ENCODE measurements at regions not wholly inside any gene's neighbourhood (a gene's known extent, or its start where the extent isn't known, plus 50 kb on each side); places are given as distances from the start of the nearest gene placed in this dataset.
A peak's percentile ranks its signal among the peaks of the same experiment; 100 is the strongest.

DNA sequence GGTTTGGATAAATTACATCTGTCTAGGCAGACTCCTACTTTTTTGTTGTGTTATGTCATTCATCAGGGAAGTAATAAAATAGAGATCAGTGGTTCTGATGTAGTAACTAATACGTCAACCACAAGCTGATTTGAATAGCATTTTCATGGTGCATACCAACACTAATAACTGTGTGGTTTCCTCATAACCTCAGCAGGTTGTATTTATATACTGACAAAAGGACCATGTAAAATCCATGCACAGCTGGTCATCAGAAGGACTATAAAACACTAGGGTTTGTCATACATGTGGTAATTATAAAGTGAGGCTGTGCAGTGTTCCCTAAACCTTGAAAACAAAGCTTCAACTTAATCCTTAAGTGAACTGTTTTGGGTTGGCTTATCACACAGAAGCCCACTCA is 216.8 kb upstream of the RBMS3 start:
- Histone ChIP-seq H3K27me3 (ENCODE audit: control insufficient read depth, insufficient read depth, low read length) (no peaks in the 10 kb centered on the region), H3K36me3 (ENCODE audit: insufficient read depth, low read length) (no peaks in the 10 kb centered on the region), H3K9me3 (replicated peaks; ENCODE audit: low read length) (no peaks in the 10 kb centered on the region), H3K9ac (ENCODE audit: low read depth, low read length) (no peak overlapping the region), H3K4me2 (ENCODE audit: low read length) (no peak overlapping the region), H3K4me3 (ENCODE audit: low read length) (no peak overlapping the region), H3K4me1 (ENCODE audit: control insufficient read depth, insufficient read depth, low read length) (peaks cover 21% of the 10 kb centered on the region)

DNA sequence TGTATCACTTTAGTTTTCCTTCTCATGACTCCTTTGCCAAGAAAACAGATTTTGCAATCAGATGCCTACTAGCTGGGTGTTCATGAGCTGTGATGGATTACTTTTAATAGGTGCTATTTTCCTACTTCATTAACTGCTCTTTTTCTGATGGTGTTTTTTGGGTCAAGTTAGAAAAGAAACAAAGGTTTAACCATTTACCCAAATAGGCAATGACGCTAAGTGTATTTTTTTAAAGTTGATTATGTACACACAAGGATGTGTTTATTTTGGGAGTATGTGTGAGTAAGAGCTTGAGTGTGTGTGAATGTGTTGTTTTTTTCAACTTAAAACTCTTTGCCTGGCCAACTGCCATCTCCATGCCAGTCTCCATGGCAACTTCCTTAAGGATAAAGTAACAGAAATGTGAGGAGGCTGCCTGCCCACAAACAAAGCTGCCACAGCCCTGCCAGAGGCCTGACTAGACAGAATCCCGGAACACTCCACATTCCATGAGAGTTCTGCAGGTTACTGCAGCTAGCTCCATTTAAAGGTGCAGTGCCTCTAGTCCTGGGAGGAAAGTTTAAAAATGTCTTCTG is 215.6 kb upstream of the RBMS3 start:
- no peaks in the 10 kb centered on the region for H3K36me3 ChIP-seq (ENCODE audit: insufficient read depth, low read length)
- peak overlapping the region; percentile 31 for H3K4me2 ChIP-seq (ENCODE audit: low read length)
- peaks cover 21% of the 10 kb centered on the region for H3K4me1 ChIP-seq (ENCODE audit: control insufficient read depth, insufficient read depth, low read length)
- no peaks in the 10 kb centered on the region for H3K27me3 ChIP-seq (ENCODE audit: control insufficient read depth, insufficient read depth, low read length)
- peak overlapping the region; percentile 7 for H3K9ac ChIP-seq (ENCODE audit: low read depth, low read length)
- no peaks in the 10 kb centered on the region for H3K9me3 ChIP-seq (replicated peaks; ENCODE audit: low read length)
- H3K4me3 ChIP-seq (ENCODE audit: low read length): no peak overlapping the region

- Histone ChIP-seq H3K9ac (ENCODE audit: low read depth, low read length) (no peak overlapping the region), H3K9me3 (replicated peaks; ENCODE audit: low read length) (no peaks in the 10 kb centered on the region), H3K27me3 (ENCODE audit: control insufficient read depth, insufficient read depth, low read length) (no peaks in the 10 kb centered on the region), H3K4me1 (ENCODE audit: control insufficient read depth, insufficient read depth, low read length) (peaks cover 21% of the 10 kb centered on the region), H3K4me3 (ENCODE audit: low read length) (no peak overlapping the region), H3K36me3 (ENCODE audit: insufficient read depth, low read length) (no peaks in the 10 kb centered on the region), H3K4me2 (ENCODE audit: low read length) (no peak overlapping the region)
Measured at GRCh38 chr3:29067007-29067406, 213.9 kb upstream of the RBMS3 start.

- Histone ChIP-seq H3K9ac (ENCODE audit: low read depth, low read length) (no peak overlapping the region), H3K27me3 (ENCODE audit: control insufficient read depth, insufficient read depth, low read length) (no peaks in the 10 kb centered on the region)
Measured at GRCh38 chr3:29070959-29071634, 209.8 kb upstream of the RBMS3 start.

DNA sequence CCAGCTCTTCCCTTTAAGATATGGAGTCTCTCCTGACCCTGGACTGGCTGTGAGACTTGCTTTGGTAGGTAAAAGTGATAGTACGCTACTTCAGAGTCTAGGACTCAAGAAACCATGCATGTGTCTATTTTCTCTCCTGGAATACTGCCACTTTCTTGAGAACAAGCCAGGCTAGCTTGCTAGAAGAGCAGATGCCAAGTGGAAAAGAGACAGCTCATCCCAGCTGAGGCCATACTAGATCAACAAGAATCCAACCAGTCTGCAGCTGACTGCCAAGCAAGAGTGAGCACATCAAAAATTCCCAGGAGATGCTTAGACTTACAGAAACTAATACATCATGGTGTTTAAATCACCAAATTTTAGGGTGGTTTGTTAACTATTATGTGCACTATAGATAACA is 208.3 kb upstream of the RBMS3 start:
- no peaks in the 10 kb centered on the region for H3K4me1 ChIP-seq (ENCODE audit: control insufficient read depth, insufficient read depth, low read length)
- H3K4me2 ChIP-seq (ENCODE audit: low read length): no peak overlapping the region
- no peaks in the 10 kb centered on the region for H3K27me3 ChIP-seq (ENCODE audit: control insufficient read depth, insufficient read depth, low read length)
- no peak overlapping the region for H3K4me3 ChIP-seq (ENCODE audit: low read length)
- no peaks in the 10 kb centered on the region for H3K9me3 ChIP-seq (replicated peaks; ENCODE audit: low read length)
- H3K36me3 ChIP-seq (ENCODE audit: insufficient read depth, low read length): no peaks in the 10 kb centered on the region
- no peak overlapping the region for H3K9ac ChIP-seq (ENCODE audit: low read depth, low read length)

More at GRCh38 chr3:29070959-29071634, 209.8 kb upstream of the RBMS3 start:
- no peak overlapping the region for H3K4me3 ChIP-seq (ENCODE audit: low read length)
- no peaks in the 10 kb centered on the region for H3K36me3 ChIP-seq (ENCODE audit: insufficient read depth, low read length)
- H3K4me2 ChIP-seq (ENCODE audit: low read length): no peak overlapping the region
- no peaks in the 10 kb centered on the region for H3K9me3 ChIP-seq (replicated peaks; ENCODE audit: low read length)
- H3K4me1 ChIP-seq (ENCODE audit: control insufficient read depth, insufficient read depth, low read length): peaks cover 7% of the 10 kb centered on the region

DNA sequence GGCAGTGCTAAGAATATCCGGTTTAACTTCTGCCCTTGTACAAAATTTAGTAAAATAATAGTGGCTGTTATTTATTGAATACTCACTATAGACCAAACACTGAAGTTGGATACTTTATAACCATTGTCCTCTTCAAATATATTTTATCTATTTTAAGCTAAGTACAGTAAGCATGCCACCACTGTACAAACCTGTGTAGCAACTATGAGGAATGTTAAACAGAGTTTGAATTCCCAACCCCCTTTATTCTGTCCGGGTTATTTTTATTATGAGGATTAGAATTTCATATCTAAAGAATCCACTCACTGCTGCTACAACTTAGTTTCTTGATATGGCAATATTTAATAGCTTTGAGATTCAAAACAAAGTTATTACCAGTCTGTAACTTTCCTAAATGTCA is 203.5 kb upstream of the RBMS3 start:
- Histone ChIP-seq H3K4me2 (ENCODE audit: low read length) (no peak overlapping the region), H3K9ac (ENCODE audit: low read depth, low read length) (no peak overlapping the region), H3K9me3 (replicated peaks; ENCODE audit: low read length) (no peaks in the 10 kb centered on the region), H3K36me3 (ENCODE audit: insufficient read depth, low read length) (no peaks in the 10 kb centered on the region), H3K4me1 (ENCODE audit: control insufficient read depth, insufficient read depth, low read length) (no peaks in the 10 kb centered on the region), H3K4me3 (ENCODE audit: low read length) (no peak overlapping the region), H3K27me3 (ENCODE audit: control insufficient read depth, insufficient read depth, low read length) (no peaks in the 10 kb centered on the region)

DNA sequence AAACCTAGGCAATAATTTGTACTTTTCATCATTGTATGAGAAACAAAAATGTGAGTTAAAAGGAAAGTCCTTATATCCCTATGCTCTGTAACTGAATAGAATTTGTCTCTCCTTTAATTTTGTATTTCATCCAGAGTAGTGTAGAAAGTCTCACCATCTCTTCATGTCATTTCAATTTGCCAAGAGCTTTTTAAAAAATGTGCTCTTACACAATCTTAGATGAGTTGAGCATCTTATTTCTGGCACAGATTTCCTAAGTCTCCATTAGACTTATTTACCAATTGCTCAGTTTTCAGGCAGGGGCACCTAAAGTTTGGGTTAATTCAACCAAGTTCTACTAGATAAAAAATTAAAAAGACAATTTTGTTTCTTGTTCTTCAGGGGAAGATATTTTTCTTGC is 201.5 kb upstream of the RBMS3 start:
- H3K9me3 ChIP-seq (replicated peaks; ENCODE audit: low read length): no peaks in the 10 kb centered on the region

GRCh38 chr3:29080967-29081366 is 199.9 kb upstream of the RBMS3 start:
- Histone ChIP-seq H3K36me3 (ENCODE audit: insufficient read depth, low read length) (no peaks in the 10 kb centered on the region), H3K9me3 (replicated peaks; ENCODE audit: low read length) (no peaks in the 10 kb centered on the region), H3K4me1 (ENCODE audit: control insufficient read depth, insufficient read depth, low read length) (no peaks in the 10 kb centered on the region), H3K4me3 (ENCODE audit: low read length) (no peak overlapping the region), H3K27me3 (ENCODE audit: control insufficient read depth, insufficient read depth, low read length) (no peaks in the 10 kb centered on the region), H3K4me2 (ENCODE audit: low read length) (no peak overlapping the region), H3K9ac (ENCODE audit: low read depth, low read length) (no peak overlapping the region)

More for the DNA sequence above, 201.5 kb upstream of the RBMS3 start:
- H3K4me3 ChIP-seq (ENCODE audit: low read length): no peak overlapping the region
- no peak overlapping the region for H3K4me2 ChIP-seq (ENCODE audit: low read length)
- no peaks in the 10 kb centered on the region for H3K27me3 ChIP-seq (ENCODE audit: control insufficient read depth, insufficient read depth, low read length)
- no peak overlapping the region for H3K9ac ChIP-seq (ENCODE audit: low read depth, low read length)
- H3K36me3 ChIP-seq (ENCODE audit: insufficient read depth, low read length): no peaks in the 10 kb centered on the region
- no peaks in the 10 kb centered on the region for H3K4me1 ChIP-seq (ENCODE audit: control insufficient read depth, insufficient read depth, low read length)

GRCh38 chr3:29083081-29083480 is 197.8 kb upstream of the RBMS3 start:
- H3K9me3 ChIP-seq (replicated peaks; ENCODE audit: low read length): no peaks in the 10 kb centered on the region
- no peak overlapping the region for H3K4me2 ChIP-seq (ENCODE audit: low read length)
- H3K27me3 ChIP-seq (ENCODE audit: control insufficient read depth, insufficient read depth, low read length): no peaks in the 10 kb centered on the region
- no peaks in the 10 kb centered on the region for H3K4me1 ChIP-seq (ENCODE audit: control insufficient read depth, insufficient read depth, low read length)
- H3K9ac ChIP-seq (ENCODE audit: low read depth, low read length): no peak overlapping the region
- no peak overlapping the region for H3K4me3 ChIP-seq (ENCODE audit: low read length)
- no peaks in the 10 kb centered on the region for H3K36me3 ChIP-seq (ENCODE audit: insufficient read depth, low read length)

DNA sequence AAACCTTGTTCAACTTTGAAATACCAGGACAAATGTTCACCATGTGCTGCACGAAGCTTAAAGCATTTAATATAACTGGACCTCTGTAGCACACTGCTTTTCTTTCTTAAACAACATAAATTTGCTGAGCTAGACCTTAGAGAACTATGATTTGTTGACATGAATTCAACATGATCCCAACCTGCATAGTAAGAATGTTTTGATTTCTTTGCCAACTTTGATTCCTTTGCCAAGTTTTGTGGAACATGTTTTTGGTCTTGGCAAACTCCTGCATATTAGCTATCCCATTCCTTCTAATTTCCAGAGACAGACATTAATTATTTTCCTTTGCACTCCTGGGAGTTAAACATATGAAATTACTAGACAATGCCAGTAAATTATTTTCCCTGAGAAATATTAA is 197.2 kb upstream of the RBMS3 start:
- H3K4me3 ChIP-seq (ENCODE audit: low read length): no peak overlapping the region
- H3K4me2 ChIP-seq (ENCODE audit: low read length): no peak overlapping the region
- H3K9me3 ChIP-seq (replicated peaks; ENCODE audit: low read length): no peaks in the 10 kb centered on the region
- H3K27me3 ChIP-seq (ENCODE audit: control insufficient read depth, insufficient read depth, low read length): no peaks in the 10 kb centered on the region
- no peak overlapping the region for H3K9ac ChIP-seq (ENCODE audit: low read depth, low read length)
- H3K4me1 ChIP-seq (ENCODE audit: control insufficient read depth, insufficient read depth, low read length): no peaks in the 10 kb centered on the region
- H3K36me3 ChIP-seq (ENCODE audit: insufficient read depth, low read length): no peaks in the 10 kb centered on the region

DNA sequence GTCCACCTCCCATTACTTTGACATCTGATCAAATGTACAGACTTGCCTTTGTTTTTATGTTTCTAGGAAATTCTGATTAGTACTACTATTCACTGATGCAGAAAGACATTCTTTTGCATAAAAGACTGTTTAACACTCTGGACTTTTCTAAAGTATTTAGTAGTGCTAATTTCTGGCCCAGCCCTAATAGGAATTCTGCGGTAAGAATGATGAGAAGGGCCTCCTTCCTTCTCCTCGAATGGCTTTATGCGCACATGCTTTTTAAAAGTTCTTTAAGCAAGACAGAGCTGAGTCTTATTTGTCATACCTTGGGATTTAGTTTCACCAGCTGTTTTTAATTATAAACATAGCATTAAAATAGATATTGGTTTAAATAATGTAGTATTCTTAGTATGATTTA is 192.3 kb upstream of the RBMS3 start:
- Histone ChIP-seq H3K27me3 (ENCODE audit: control insufficient read depth, insufficient read depth, low read length) (no peaks in the 10 kb centered on the region), H3K9ac (ENCODE audit: low read depth, low read length) (no peak overlapping the region), H3K4me3 (ENCODE audit: low read length) (no peak overlapping the region), H3K4me1 (ENCODE audit: control insufficient read depth, insufficient read depth, low read length) (no peaks in the 10 kb centered on the region), H3K9me3 (replicated peaks; ENCODE audit: low read length) (no peaks in the 10 kb centered on the region), H3K36me3 (ENCODE audit: insufficient read depth, low read length) (no peaks in the 10 kb centered on the region), H3K4me2 (ENCODE audit: low read length) (no peak overlapping the region)

- no peaks in the 10 kb centered on the region for H3K4me1 ChIP-seq (ENCODE audit: control insufficient read depth, insufficient read depth, low read length)
- H3K9ac ChIP-seq (ENCODE audit: low read depth, low read length): no peak overlapping the region
- no peaks in the 10 kb centered on the region for H3K27me3 ChIP-seq (ENCODE audit: control insufficient read depth, insufficient read depth, low read length)
- no peaks in the 10 kb centered on the region for H3K36me3 ChIP-seq (ENCODE audit: insufficient read depth, low read length)
- H3K4me2 ChIP-seq (ENCODE audit: low read length): no peak overlapping the region
- H3K4me3 ChIP-seq (ENCODE audit: low read length): no peak overlapping the region
- H3K9me3 ChIP-seq (replicated peaks; ENCODE audit: low read length): no peaks in the 10 kb centered on the region
Measured at GRCh38 chr3:29090912-29091597, 189.8 kb upstream of the RBMS3 start.
